Astrocyte (in vitro differentiated cells and primary cell): ENCODE measurements at regions not wholly inside any gene's neighbourhood (a gene's known extent, or its start where the extent isn't known, plus 50 kb on each side); places are given as distances from the start of the nearest gene placed in this dataset.

Experiments
- CTCF ChIP-seq: IDR thresholded peaks from 2 replicates; pipeline ENCODE4 v1.5.1; 2011; ENCODE audit warnings: low read depth, mild to moderate bottlenecking, inconsistent platforms, low read length, moderate library complexity; ENCODE audit not compliant: insufficient read depth
- EZH2 ChIP-seq: IDR thresholded peaks from 2 replicates; pipeline ENCODE4 v1.6.1; 2012; ENCODE audit warnings: mild to moderate bottlenecking, low read length, inconsistent platforms; ENCODE audit not compliant: insufficient read depth

GRCh38 chr3:23051240-23052140, 151.6 kb upstream of the UBE2E2 start:
- TF ChIP-seq CTCF (no peak), EZH2 (no peak)
